GM21423 (cell line): ENCODE measurements at regions not wholly inside any gene's neighbourhood (a gene's known extent, or its start where the extent isn't known, plus 50 kb on each side); places are given as distances from the start of the nearest gene placed in this dataset.
"Not testable (repeated sequence)": the region's sequence is repeated elsewhere in the genome, so short reads cannot be mapped to it uniquely, and the experiment has no call there.

Experiments used
- ATAC-seq: cut with Tn5 transposase; IDR thresholded peaks from one replicate; pipeline ENCODE4 v1.9.1; 2021; ENCODE audit warnings: mild to moderate bottlenecking, moderate library complexity; ENCODE audit not compliant: unreplicated experiment

DNA sequence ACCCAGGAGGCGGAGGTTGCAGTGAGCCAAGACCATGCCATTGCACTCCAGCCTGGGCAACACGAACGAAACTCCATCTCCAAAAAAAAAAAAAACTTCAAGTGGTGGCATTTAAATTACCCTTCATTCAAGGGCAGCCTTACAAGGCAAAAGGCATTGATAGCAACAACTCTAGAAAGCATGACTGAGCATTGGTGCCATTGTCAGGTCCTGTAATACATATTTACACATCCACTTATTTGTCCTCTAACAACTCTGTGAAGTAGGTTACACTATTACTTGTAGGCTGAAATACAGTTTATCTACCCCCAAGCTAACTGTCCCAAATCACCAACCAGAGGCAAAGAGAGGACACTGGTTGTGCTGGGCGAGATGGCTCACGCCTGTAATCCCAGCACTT lies 52.7 kb upstream of the LARP1 start:
- no peak for ATAC-seq

DNA sequence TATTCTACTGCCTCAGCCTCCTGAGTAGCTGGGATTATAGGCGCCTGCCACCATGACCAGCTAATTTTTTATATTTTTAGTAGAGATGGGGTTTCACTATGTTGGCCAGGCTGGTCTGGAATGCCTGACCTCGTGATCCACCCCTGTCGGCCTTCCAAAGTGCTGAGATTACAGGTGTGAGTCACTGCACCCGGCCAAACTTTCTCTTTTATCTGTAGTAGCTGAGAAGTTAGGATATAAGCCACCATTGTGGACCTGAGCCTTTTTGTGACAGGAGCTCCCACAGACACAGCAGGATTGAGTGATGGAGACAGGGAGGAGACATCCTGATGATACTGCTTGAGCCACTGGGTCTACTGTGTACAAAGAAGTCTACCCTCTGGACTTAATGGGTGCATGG lies 53.5 kb upstream of the LARP1 start:
- ATAC-seq: not testable (repeated sequence)

DNA sequence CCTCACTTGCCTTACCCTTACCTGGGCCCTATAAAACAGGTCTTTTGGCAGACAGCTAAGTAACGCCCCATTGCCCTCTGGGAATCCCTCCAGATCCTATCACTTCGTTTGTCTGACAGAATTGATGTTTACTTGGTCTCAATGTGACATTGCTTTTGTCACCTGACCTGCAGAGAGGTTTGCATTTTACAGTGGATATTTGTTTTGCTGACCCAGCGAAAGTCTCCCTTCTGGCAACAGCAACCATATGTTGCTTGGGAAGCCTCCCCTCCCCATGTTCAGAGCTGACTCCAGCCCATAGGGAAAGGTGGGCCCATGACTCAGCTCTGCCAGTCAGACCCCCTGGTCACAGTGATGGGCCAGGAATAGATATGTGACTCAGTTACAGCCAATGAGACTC lies 54.0 kb upstream of the LARP1 start:
- ATAC-seq: no peak

DNA sequence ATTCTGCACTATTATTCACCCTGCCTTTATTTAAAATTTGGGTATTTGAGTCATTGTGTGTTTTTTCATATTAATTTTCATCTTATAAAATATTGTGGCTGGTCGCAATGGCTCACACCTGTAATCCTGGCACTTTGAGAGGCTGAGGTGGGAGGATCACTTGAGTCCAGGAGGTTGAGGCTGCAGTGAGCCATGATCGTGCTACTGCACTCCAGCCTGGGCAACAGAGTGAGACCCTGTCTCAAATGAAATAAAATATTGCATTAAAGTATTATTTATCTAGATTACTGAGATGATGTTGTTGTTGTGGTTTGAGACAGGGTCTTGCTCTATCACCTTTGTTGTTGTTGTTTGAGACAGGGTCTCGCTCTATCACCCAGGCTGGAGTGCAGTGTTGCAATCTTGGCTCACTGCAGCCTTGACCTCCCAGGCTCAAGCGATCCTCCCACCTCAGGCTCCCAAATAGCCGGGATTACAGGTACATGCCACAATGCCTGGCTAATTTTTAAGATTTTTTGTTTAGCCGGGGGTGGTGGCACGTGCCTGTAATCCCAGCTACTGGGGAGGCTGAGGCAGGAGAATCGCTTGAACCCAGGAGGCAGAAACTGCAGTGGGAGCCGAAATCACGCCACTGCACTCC lies 54.8 kb upstream of the LARP1 start:
- ATAC-seq: not testable (repeated sequence)

DNA sequence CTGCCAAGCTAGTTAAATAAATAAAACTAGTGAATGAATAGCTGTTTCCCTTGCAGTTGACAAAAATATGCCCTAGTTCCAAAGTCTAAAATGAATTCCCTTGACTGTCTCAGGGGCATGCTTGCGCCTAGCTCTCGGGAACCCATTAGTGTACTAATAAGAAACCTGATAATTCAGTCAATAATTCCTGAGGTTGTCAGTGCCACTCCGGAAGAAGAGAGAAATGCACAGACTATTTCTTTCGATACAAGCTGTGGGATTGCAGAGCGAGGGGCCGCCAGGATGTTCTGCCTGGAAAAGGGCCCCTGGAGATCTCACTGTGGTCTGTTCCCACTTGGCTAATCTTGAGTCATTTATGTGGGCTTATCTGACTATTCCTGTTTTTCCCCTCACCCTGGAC lies 56.4 kb upstream of the LARP1 start:
- no peak for ATAC-seq

DNA sequence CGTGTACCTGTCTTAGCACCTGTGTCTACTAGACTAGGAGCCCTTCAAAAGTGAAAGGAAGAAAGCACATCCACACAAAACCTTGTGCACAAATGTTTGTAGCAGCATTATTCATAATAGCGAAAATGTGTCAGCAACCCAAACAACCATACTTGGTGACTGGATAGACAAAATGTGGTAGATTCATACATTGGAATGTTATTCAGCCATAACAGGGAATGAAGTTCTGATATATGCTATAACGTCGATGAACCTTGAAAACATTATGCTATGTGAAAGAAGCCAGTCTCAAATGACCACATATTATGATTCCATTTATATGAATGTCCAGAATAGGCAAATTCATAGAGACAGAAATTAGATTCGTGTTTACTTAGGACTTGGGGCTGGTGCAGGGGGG lies 57.8 kb upstream of the LARP1 start:
- no peak for ATAC-seq

DNA sequence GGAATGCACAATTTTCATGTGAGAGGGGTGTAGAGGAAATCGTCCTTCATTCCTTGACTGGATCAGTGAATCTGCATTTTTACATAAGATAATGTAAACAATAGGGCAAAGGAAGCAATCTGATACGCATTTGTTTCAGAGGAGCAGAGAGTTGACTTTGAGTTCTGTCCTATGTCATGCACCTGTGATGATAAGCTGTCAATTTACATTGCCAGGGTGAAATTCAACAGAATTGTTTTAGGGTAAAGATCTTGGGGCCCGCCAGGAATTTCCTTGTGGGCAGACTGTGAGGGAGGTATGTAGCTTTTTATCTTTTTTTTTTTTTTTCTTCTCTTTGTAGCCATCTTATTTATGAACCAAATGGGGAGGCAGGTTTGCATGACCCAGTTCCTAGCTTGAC lies 58.3 kb upstream of the LARP1 start:
- ATAC-seq: no peak

DNA sequence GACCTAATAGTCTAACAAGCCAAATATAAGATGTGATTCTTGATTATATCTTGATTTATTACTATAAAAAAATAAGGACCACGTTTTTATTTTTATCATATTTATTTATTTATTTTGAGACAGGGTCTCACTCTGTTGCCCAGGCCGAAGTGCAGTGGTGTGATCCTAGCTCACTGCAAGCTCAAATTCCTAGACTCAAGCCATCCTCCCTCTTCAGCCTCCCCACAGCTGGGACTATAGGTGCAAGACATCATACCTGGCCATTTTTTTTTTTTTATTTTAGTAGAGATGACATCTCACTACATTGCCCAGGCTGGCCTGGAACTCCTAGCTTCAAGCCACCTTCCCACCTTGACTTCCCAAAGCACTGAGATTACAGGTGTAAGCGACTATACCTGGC lies 61.0 kb upstream of the LARP1 start:
- no peak for ATAC-seq

DNA sequence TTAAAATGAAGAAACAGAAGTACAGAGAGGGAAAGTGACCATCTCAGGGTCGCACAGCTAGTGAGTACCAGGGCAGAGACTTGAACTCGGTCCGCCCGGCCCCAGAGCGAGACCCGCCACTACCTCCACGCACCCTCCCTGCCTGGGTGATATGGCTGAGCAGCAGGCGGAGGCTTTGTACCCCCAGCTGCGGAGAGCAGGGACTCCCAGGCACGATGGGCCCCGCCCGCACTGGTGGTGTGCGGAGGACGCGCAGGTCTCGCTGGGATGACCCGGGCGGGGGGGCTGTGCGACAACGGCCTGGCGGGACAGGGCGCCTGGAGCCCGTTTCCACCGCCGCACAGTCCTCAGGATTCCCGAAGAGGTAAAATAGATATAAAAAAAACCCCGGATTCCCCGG lies 64.7 kb upstream of the LARP1 start:
- ATAC-seq: no peak

DNA sequence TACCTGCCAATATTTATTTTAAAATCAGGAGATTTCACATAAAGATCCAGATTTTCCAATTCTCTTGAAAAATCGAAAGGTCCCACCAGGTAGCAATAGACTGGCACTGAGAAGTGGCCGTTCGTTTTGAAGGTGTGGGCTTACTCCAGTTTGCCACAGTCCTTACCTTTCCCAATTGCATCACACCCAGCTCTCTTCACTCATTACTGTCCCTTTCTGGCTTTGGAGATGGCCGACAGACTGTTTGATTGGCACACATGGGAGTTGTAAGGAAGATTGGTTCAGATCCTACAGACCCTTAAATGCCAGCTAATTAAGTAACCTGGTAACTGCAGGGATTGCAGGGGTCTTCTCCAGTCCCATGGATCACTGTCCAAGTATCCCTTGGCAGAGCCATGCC lies 68.7 kb upstream of the LARP1 start:
- no peak for ATAC-seq

DNA sequence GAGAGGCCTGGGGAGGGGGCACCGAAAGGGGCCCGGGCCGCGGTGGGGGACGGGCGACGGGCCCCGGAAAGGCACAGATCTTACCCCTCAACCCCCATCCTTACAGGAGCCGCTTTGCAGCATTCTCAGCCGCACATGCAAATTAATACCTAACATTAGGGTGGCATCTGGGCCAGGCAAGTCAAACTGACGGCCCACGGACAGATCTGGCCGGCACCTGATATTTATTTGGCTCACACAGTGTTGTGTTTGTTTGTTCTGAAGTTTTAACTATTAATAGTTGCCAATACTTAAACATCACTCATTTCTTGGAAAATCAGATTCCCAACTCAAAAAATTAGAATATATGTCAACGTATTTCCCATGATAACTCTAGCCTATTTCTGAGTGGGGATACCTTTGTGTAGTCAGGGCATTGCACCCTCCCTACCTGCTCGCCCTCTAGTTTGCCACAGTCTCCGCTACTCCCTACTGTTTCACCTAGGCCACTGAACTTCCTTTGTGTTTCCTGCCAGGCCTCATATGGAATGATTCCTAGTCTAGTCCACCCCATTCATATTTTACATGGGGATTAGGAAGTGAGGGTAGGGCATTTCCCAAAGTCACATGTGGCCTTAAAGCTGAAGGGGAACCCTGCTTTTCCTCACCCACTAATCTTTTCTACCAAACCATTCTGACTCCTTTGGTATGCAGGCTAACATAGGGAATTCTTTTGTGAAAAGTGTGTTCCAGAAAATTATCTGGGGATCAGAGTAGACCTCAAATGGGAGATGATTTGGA lies 71.9 kb upstream of the LARP1 start:
- peak; percentile 43 for ATAC-seq

DNA sequence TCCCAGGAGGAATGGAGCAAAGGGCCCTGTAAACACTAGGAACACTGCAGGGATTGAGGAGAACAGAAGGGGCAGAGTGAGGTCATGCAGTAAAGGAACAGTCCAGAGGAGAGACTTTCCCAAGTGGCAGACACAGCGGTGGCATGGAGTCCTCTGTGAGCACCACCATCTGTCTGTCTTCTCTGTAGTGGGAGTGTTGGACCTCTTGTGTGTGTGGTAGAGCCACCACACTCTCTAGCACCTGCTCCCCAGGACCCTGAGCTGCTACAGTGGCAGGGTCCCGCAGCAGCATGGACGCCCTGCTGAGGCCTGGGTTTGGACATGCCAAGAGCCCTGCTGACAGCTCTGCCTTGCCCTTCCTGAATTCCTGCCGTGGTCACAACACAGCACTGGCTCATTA lies 75.7 kb upstream of the LARP1 start:
- ATAC-seq: no peak

DNA sequence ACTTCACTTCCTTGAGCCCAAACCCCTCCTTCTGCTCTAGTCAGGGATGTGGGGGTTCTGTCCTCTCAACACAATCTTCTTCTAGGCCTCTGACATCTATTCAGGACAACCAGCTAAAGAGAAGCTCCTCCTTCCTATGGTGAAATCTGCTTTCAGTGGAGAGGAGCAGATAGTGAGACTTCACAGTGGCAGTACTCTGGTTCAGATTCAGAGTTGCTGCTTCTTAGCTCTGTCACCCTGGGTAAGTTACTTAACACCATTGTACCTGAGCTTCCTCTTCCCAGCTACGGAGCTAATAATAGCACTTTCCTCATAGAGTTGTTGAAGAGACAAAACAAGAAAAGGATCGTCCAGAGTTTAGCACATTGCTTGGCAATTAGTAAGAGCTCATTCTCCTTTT lies 77.3 kb upstream of the LARP1 start:
- no peak for ATAC-seq

DNA sequence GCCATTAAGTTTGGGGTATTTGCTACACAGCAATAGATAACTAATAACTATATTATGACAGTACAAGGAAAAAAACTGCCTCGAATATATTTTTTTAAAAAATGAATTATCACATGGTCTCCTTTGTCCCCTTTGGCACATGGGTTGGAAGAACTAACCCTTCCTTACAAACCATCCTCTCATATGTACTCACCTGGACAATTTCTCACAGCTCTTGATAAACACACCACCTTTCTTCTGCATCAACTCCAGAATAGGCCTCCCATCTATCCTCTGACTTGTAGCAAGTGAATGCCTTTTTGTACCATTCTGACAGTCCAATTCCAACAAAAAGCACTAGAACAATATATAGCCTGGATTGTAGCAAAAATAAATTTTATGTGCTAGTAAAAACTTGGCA lies 78.7 kb upstream of the LARP1 start:
- ATAC-seq: no peak

DNA sequence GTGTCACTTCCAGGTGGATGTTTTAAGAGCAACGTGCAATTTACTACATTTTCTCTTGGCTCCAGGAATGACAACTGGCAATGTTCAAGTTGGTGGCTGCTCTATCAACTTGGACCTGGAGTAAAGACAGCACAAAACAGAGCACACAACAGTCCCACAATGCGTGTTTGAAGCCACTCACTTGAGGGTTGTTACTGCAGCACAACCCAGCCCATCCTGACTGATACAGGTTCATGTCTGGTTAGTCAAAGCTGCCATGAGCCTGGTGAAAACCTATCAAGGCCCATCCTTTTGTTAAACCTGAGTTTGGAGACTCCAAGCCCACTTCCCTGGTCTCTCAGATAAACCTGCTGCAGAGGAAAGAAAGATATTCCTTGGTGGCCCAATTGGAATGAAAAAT lies 81.1 kb upstream of the LARP1 start:
- no peak for ATAC-seq

DNA sequence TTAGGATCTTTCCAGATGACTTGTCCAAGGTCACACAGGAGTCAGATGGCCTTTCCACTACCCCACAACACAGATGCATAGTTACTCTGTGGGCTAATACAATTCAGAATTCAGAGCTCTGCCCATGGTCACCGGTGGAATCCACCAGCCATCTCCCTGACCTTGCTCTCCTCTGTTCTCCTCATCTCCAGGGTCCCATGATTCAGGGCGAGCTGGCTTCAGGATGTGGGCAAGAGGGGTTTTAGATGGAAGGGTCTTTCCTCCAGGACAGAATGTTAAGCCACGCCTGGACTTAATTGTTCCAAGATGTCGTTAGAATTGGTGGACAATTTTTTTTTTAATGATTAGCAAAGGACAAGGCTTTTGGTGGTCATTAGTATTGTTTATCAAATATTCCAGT lies 81.7 kb upstream of the LARP1 start:
- ATAC-seq: no peak

DNA sequence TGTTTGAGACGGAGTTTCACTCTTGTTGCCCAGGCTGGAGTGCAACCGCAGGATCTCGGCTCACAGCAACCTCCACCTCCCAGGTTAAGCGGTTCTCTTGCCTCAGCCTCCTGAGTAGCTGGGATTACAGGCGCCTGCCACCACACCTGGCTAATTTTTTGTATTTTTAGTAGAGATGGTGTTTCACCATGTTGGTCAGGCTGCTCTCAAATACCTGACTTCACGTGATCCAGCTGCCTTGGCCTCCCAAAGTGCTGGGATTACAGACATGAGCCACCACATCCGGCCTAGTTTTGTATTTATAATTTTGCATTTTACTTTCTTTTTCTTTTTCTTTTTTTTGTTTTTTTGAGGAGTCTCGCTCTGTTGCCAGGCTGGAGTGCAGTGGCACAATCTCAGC lies 85.3 kb upstream of the LARP1 start:
- not testable (repeated sequence) for ATAC-seq

DNA sequence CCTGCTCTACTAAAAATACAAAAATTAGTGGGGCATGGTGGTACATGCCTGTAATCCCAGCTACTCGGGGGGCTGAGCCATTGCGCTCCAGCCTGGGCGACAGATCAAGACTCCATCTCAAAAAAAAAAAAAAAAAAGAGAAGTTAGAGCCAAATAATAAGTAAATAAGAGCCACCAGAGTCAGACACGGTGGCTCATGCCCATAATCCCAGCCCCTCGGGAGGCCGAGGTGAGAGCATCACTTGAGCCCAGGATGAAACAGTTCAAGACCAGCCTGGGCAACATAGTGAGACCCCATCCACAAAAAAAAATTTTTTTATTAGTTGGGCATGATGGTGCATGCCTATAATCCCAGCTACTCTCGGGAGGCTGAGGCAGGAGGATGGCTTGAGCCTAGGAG lies 85.8 kb upstream of the LARP1 start:
- no peak for ATAC-seq

DNA sequence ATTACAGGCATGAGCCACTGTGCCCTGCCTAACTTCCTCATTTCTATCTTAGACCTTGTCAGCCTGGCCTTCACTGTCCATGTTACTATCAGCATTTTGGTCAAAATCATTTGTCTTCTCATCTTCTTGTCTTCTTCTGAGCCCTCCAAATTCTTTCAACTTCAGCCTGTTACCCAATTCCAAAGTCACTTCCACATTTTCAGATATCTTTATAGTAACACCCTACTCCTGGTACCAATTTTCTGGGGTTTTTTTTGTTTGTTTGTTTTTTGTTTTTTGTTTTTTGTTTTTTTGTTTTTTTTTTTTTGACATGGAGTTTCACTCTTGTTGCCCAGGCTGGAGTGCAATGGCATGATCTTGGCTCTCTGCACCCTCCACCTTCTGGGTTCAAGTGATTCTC lies 90.3 kb upstream of the LARP1 start:
- no peak for ATAC-seq

DNA sequence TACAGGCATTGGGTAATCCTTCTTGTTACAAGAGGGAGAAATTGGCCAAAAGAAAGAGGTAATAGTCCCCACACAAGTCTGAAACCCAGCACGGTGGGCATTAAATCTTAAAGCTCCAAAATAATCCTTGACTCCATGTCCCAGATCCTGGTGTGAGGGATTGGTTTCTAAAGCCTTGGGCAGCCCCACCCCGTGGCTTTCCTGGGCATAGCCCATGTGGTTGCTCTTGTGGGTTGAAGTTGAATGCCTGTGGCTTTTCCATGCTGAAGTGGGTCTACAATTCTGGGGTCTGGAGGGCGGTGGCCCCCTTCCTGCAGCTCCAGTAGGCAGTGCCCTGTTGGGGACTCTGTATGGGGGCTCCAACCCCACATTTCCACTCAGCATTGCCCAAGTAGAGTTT lies 91.8 kb upstream of the LARP1 start:
- ATAC-seq: no peak

DNA sequence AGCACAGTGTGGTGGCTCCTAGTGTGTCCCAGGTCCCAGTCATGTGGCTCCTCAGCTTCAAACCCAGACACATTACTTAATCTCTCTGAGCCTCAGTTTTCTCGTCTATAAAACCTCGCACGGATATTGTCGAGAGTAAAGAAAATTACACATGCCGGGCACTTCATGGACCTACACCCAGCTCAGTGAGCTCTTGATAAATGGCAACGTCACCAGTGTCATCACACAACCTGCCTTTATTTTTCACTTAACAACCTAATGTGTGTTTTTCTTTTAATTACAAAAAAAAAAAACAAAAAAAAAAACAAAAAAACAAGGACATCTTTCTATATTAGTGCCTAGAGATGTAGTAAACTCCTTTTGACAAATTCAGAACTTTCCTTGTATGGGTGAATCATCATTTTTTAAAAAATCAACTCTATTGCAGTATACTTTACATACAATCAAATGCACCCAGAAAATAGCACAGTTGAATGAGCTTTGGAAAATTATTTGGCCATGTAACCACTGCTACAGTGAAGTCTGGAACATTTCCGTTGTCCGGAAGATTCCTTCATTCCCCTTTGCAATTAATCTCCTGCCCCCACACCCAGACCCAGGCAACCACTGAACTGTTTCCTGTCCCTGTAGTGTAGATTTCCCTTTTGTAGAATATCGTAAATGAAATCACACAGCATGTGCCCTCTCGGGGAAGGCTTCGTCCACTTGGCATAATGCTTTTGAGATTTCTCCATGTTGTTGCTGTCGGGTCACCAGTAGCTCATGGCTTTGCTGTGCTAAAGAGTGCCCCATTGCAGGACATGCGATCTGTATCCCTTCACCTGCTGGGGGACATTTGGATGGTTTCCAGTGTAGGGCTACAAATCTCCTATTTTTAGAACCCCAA lies 100.4 kb upstream of the LARP1 start:
- no peak for ATAC-seq
